ENCODE measurements at regions not wholly inside any gene's neighbourhood (a gene's known extent, or its start where the extent isn't known, plus 50 kb on each side); places are given as distances from the start of the nearest gene placed in this dataset.

DNA sequence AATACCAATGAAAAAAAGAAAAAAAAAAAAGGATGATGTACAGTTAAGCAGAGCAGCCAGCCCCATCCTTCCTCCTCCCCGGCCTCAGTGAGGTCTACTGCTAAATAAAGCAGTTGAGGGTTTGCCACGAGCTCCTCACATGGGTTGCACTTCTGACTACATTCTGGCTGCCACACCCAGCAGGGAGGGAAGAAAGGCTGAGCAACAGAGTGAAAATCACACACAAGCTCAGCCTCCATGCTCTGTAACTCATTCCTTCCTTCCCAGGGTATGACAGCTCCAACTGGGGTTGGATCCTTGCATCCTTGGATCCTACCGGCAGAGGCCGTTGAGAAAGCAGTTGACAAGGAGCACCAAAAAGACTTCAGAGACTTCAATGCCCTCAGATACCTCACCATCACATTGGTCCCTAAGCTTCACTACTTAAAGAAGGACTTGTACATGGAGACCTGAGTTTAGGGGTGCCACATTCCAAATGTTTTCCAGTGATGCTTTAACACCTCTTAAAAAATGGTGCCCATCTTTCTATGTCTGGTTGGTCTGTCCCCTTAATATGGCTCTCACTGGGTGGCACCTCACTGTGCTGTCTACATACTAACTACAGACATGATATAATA, 52.9 kb upstream of the PIK3CG start:
- DNase-seq: no peak

DNA sequence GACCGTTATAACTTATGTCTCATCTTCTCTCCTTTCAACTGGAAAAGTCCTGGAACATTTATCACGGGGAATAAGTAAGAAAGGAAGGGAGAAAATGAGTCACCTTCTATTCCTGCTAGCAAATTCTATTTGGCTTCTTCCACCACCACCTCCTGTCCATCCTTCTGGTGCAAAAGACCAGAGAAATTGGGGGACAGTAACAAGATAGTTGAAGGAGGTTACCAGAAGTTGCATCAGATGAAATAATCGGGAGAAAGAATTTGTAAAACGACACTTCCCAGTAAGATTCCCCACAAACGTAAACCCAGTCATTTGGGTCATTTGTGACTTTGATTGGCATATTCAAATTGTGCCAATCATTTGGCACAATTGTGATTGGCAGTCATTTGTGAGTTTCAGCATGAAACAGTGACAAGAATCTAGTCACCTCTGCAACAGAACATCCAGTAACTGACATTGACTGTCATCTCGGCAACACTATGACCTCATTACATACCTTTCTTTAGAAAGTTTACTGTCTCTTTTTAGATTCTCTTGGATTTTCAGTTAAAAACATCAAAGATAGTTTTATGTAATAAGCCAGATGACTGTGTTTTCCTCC, 51.3 kb upstream of the PIK3CG start:
- DNase-seq: no peak

DNA sequence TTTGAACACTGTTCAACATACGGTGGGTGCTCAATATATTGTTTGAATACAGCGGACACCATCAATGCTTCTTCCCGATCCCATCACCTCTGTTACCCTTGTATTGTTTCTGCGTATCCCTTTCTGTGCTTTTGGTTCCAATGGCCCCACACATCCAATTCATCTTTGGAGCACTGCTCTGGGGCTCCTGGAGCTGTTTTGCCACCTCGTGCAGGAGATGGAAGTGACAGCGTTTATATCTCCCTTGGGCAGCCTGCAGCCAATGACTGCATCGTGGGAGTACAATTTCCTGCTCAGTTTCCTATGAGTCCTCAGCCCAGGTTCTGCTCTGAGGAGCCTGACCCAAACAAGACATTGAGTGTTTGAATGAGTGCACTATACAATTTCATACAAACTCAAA, 50.2 kb upstream of the PIK3CG start:
- no peak for DNase-seq

Data from SW 1271 (cell line).